M059J (cell line): ENCODE measurements at regions not wholly inside any gene's neighbourhood (a gene's known extent, or its start where the extent isn't known, plus 50 kb on each side); places are given as distances from the start of the nearest gene placed in this dataset.

Experiments
- DNase-seq: peaks from one replicate; pipeline ENCODE4 v3.0.0-alpha.2; 2012; ENCODE audit warnings: low read depth

GRCh38 chr19:28486473-28486872 lies 726.5 kb downstream of the UQCRFS1 start:
- DNase-seq = no peak

- DNase-seq = no peak
These were observed 727.7 kb downstream of the UQCRFS1 start for GRCh38 chr19:28485292-28485691.

DNA sequence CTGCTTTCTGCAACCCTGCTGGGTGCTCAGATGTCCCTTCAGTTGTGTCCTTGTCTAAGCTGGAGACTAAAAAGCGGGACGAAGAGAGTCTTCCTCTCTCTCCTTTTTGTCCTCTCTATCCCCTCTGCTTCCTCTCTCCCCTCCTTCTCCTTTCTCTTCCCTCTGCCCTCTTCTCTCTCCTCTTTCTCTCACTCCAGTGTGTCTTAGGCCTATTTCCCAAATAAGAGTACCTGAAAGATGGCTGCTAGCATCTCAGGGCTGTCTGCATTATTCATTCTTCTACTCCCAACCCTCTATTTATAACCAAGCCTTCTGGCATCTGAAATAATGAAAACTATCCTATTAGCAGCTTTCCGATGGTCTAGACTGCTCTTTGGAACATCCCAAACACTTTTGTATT lies 729.8 kb downstream of the UQCRFS1 start:
- no peak for DNase-seq

- no peak for DNase-seq
These were observed 730.7 kb downstream of the UQCRFS1 start for GRCh38 chr19:28482221-28482620.

DNA sequence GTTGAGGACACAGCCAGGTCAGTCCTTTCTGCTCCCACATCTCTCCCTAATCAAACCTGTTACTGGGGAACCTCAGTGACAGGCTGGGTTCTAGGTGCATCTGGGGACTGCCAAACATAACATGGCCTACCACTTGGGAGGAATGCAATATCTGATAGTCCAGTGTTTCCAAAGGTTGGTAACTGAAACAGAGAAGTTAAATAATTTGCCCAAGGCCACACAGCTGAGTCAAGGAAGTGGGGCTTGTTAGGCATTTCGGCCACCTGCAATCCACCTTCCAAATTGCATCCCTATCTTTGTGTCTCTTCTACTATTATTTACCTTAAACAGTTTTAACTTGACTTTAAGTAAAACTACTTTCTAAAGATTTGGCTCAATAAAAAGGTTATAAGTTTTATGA lies 731.3 kb downstream of the UQCRFS1 start:
- DNase-seq = no peak

GRCh38 chr19:28475525-28475924 lies 737.4 kb downstream of the UQCRFS1 start:
- no peak for DNase-seq

- no peak for DNase-seq
These were observed 740.1 kb downstream of the UQCRFS1 start for GRCh38 chr19:28472843-28473242.

- DNase-seq = no peak
These were observed 741.0 kb downstream of the UQCRFS1 start for GRCh38 chr19:28471731-28472510.

DNA sequence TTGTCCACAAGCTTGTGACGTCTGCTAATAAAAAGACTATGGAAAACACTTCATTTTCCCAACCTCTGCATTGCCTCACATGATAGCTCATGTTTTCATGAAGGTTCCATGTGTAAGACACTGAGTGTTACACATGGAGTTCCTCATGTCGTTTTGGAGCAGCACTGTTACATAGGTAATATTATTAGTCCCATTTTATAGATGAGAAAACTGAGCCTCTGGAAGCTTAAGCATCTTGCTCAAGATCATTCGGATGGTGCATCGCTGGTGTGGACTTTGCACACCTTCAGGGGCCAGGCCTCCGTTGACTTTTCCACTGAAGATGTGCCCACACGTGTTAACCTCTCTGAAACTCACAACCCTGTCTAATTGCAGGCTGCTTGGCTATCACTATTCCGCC lies 743.4 kb downstream of the UQCRFS1 start:
- no peak for DNase-seq

DNA sequence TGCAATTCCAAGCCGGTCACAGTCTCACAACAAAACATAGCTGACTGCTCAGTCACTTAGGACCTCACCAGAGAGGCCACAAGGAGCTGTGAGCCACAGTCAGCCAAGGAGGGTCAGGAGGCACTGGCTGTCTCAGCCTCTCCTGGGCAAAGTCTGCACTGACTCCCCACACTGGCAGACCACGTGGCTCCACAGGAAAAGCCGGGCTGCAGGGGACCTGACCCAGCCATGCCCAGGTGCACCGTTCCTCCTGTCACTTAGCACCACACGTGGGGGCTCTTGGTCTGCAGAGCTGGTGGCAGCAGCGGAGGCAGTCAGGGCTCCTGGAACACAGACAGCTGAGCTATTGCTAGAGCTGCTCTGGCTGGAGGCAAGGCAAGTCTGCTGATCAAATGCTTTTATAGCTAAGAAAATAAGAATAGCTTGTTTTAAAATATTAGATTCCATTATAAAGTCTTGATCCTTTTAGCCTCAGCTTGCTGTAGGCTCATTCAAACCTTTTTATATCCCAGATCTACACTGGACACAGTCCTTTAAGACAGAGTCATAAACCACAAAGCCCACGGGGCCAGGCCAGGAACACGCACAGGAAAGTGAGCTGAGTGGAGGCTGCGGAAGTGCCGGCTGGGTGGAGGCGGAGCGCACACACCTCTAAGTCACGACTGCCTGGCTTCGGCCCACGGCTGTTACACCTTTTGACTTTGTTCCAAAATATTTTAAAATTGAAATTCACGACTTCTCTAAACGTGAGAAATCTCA lies 744.1 kb downstream of the UQCRFS1 start:
- no peak for DNase-seq

DNA sequence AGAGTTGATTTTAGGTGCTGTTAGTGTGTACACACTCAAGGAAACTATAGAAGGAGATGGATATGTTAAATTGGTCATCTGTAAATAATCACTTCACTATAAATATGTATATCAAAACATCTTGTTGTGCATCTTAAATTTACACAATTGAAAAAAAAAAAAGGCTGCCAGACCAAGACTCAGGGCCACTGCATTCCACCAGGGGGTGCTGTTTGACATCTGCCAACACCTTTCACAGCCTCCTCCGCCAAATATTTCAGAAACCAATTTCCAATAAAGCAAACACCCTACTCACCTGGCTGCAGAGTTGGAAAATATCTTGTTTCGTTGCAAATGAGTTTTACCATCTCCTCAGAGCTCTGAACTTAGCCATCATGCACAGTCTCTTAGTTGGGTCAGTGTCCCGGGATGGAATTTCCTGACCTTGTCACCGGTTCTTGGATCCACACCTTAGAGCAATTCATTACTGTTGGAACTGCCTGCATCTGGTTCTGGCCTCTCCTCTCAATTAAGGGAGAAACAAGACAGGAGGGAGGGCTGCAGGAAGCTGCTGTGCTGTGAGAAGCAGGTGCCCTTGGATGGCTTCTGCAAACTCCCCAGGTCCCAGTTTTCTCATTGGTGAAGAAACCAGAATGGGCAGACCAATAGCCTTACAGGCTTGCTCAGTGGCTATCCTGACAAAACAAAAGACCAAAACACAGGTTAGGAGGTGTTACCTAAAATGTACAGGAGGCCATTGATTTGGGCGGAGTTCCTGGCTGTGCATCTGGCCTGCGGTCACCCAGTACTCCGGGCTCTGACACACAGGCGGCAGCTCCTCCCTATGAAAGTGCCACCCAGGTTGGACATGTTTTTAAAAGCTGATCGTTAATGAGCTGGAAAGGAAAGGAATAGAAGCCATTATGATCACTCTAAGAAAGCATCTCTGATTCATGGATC lies 746.6 kb downstream of the UQCRFS1 start:
- peak; percentile 5 for DNase-seq

GRCh38 chr19:28465371-28466086 lies 747.4 kb downstream of the UQCRFS1 start:
- no peak for DNase-seq

- no peak for DNase-seq
These were observed 749.4 kb downstream of the UQCRFS1 start for GRCh38 chr19:28463493-28464053.

DNA sequence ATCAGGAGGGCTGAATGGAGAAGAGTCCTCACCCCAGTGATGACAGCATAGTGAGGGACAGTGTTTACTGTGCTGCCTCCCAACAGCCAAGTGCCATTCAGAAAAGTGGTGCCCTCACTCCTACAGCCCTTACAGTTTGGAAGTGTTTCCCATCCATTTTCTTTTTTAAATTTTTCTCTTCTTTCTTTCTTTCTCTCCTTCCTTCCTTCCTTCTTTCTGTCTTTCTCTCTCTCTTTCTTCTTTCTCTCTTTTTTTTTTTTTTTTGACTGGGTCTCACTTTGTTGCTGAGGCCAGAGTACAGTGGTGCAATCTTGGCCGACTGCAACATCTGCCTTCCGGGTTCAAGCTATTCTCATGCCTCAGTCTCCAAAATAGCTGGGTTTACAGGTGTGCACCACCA lies 755.3 kb downstream of the UQCRFS1 start:
- no peak for DNase-seq

DNA sequence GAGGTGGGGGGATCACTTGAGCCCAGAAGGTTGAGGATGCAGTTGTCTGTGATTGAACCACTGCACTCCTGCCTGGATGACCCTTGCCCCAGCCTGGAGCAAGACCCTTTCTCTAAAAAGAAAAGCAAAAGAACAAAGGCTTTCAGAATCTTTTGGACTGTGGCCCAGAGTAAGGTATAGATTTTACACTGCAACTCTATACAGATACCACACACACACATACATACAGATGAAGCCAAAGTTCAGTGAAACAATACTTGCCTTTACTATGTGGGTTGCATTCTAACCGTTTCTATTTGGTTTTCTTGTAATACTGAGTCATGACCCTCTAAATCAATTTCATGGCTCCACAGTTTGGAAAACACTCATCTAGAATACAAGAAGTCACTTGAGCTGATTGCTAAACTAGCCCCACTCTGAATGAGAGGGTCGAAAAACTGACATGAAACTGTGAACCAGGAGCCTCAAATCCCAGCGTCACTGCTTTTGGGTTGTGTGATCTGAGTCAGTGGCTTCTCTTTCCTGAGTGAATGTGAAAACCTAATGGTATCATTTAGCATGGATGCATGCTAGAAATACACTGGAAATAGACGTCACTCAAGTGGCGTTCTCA lies 756.1 kb downstream of the UQCRFS1 start:
- no peak for DNase-seq

- no peak for DNase-seq
These were observed 756.7 kb downstream of the UQCRFS1 start for GRCh38 chr19:28456252-28456651.

DNA sequence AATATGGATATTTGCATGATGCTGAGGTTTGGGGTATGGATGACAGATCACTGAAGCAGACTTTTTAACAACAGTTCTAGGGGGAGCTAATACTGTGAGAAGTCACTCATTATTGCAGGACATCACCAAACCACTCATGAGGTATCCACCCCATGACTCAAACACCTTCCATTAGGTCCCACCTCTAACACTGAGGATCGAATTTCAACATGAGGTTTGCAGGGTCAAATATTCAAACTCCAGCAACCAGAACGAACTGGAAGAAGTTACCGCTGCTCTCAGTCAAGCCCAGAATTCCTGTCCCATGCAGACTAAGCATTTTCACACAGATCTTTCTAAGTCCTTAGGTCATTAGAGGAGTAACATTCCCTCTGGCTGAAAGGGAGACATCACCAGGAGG lies 758.9 kb downstream of the UQCRFS1 start:
- no peak for DNase-seq

DNA sequence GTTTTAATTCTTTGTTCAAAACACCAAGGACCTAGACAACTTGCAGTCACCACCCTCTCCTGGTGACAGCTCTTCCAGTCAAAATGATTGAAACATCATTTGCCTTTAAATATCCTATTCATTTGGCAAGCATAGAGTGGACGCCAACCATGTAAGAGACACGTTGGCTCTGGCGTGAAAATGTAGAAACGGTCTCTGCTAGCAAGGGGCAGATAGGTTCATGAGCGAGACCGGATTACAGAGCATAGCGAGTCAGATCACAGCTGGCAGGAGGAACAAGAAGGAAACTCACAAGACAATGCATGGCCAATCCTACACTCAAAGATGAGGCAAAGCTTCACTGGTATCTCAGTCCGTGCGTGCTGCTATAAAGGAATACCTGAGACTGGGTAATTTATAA lies 759.5 kb downstream of the UQCRFS1 start:
- no peak for DNase-seq

DNA sequence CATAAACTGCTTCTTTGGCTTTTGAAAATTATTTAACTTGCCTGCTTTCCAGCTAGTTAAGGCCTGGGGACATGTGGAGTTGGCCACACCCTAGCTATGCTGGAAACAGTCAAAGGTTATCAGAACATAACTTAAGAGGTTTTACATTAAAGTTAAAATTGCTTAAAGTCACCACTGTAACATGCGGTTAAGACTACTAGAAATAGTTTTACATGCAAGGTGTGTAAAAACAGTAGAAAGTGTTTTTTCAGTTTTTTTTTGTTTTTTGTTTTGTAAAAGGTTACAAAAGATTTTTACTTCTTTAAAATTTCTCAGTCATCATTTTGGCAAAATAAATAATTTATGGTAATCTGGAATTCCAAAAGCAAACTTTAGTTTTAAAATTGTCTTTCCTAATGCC lies 763.1 kb downstream of the UQCRFS1 start:
- DNase-seq = no peak

DNA sequence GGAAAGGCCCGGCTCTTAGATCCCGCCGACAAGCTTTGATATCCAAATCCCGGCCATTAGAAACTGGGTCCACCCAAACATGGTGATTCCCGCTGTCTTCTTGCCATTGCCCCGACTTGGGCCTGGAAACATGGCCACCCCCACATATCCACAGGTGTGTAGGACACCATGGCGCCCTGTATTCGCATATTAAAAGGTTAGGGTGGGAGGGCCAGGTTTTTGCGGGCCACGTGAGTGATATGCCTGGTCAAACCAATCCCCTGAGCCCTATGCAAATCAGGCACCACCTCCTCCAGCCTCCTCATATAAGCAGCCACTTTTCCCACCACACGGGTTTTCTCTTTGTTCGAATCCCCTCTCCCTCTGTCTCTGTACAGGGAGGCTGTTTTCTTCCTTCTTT lies 766.4 kb downstream of the UQCRFS1 start:
- no peak for DNase-seq

GRCh38 chr19:28445826-28446225 lies 767.1 kb downstream of the UQCRFS1 start:
- no peak for DNase-seq
